Liver (tissue), 8 donors: ENCODE measurements at regions not wholly inside any gene's neighbourhood (a gene's known extent, or its start where the extent isn't known, plus 50 kb on each side); places are given as distances from the start of the nearest gene placed in this dataset.

Experiments
- DNase-seq: peaks from one replicate; pipeline ENCODE4 v3.0.0-alpha.2; 2017; ENCODE audit warnings: low spot score
- H3K27ac ChIP-seq, 2 donors: one replicate each; pipeline ENCODE4 v1.7.0; 2013; ENCODE audit warnings: inconsistent platforms in 2 of 2, low read length in 2 of 2, control low read depth in 1 of 2, low read depth in 1 of 2, mild to moderate bottlenecking in 1 of 2
- H3K27me3 ChIP-seq, 4 donors: one replicate each; pipeline versions ENCODE4 v1.6.1 to v1.7.0; 2013; ENCODE audit warnings: low read length in 3 of 4, inconsistent platforms in 1 of 4, mild to moderate bottlenecking in 1 of 4, moderate library complexity in 1 of 4; ENCODE audit not compliant: control insufficient read depth in 4 of 4, insufficient read depth in 4 of 4
- H3K36me3 ChIP-seq, 4 donors: one replicate each; pipeline versions ENCODE4 v1.6.1 to v1.7.0; 2013; ENCODE audit warnings: low read length in 3 of 4, mild to moderate bottlenecking in 3 of 4, low read depth in 1 of 4, moderate library complexity in 1 of 4; ENCODE audit not compliant: control insufficient read depth in 4 of 4, insufficient read depth in 3 of 4
- H3K4me1 ChIP-seq, 4 donors: one replicate each; pipeline versions ENCODE4 v1.6.1 to v1.7.0; 2013; ENCODE audit warnings: low read length in 3 of 4, mild to moderate bottlenecking in 3 of 4, moderate library complexity in 1 of 4; ENCODE audit not compliant: control insufficient read depth in 4 of 4, insufficient read depth in 4 of 4
- H3K4me3 ChIP-seq, 3 donors: one replicate each; pipeline versions ENCODE4 v1.6.1 to v1.7.0; 2013; ENCODE audit warnings: low read length in 3 of 3, control low read depth in 1 of 3, low read depth in 1 of 3, mild to moderate bottlenecking in 1 of 3
- H3K9ac ChIP-seq, 2 donors: one replicate each; pipeline ENCODE4 v1.7.0; 2013; ENCODE audit warnings: low read length in 2 of 2, mild to moderate bottlenecking in 2 of 2, moderate library complexity in 2 of 2, control low read depth in 1 of 2, low read depth in 1 of 2
- H3K9me3 ChIP-seq, 4 donors: one replicate each; pipeline versions ENCODE4 v1.6.1 to v1.7.0; 2013; ENCODE audit warnings: low read length in 3 of 4; ENCODE audit not compliant: control insufficient read depth in 4 of 4
- ATF3 ChIP-seq: IDR thresholded peaks from 2 replicates; pipeline ENCODE4 v1.6.1; 2016; ENCODE audit warnings: antibody characterized with exemption
- CTCF ChIP-seq: fragments of 150-350 bp; IDR thresholded peaks from 2 replicates; pipeline ENCODE4 v1.5.1; 2017; ENCODE audit warnings: improper control_type of control experiment, low read depth, low read length; ENCODE audit not compliant: missing input control
- EGR1 ChIP-seq, 2 donors: IDR thresholded peaks; 2 replicates each; pipeline ENCODE4 v1.6.1; 2016 to 2018; ENCODE audit warnings: antibody characterized with exemption in 2 of 2, low read depth in 2 of 2
- FOXA1 ChIP-seq: IDR thresholded peaks from 2 replicates; pipeline ENCODE4 v1.6.1; 2016; ENCODE audit warnings: antibody characterized with exemption
- FOXA2 ChIP-seq: IDR thresholded peaks from 2 replicates; pipeline ENCODE4 v1.6.1; 2016; ENCODE audit warnings: antibody characterized with exemption
- GABPA ChIP-seq, 2 donors: IDR thresholded peaks in 1 of 2; conservative IDR thresholded peaks in 1 of 2; 2 replicates each; pipeline ENCODE4 v1.6.1; 2016; ENCODE audit warnings: antibody characterized with exemption in 2 of 2, mild to moderate bottlenecking in 1 of 2, moderate library complexity in 1 of 2
- HNF4A ChIP-seq, 2 donors: conservative IDR thresholded peaks; 2 replicates each; pipeline ENCODE4 v1.6.1; 2016; ENCODE audit warnings: antibody characterized with exemption in 2 of 2, mild to moderate bottlenecking in 2 of 2
- HNF4G ChIP-seq: IDR thresholded peaks from 2 replicates; pipeline ENCODE4 v1.6.1; 2016; ENCODE audit warnings: antibody characterized with exemption
- JUND ChIP-seq, 2 donors: IDR thresholded peaks; 2 replicates each; pipeline ENCODE4 v1.6.1; 2016; ENCODE audit warnings: antibody characterized with exemption in 2 of 2
- MAX ChIP-seq: IDR thresholded peaks from 2 replicates; pipeline ENCODE4 v1.6.1; 2016; ENCODE audit warnings: antibody characterized with exemption
- NR2F2 ChIP-seq: IDR thresholded peaks from 2 replicates; pipeline ENCODE4 v1.6.1; 2016; ENCODE audit warnings: antibody characterized with exemption
- RAD21 ChIP-seq, 2 donors: IDR thresholded peaks; 2 replicates each; pipeline ENCODE4 v1.6.1; 2016; ENCODE audit warnings: antibody characterized with exemption in 2 of 2, mild to moderate bottlenecking in 2 of 2
- REST ChIP-seq: IDR thresholded peaks from 2 replicates; pipeline ENCODE4 v1.6.1; 2016; ENCODE audit warnings: antibody characterized with exemption, mild to moderate bottlenecking
- RXRA ChIP-seq, 2 donors: IDR thresholded peaks; 2 replicates each; pipeline ENCODE4 v1.6.1; 2017 to 2018; ENCODE audit warnings: antibody characterized with exemption in 2 of 2, mild to moderate bottlenecking in 1 of 2
- SP1 ChIP-seq: IDR thresholded peaks from 2 replicates; pipeline ENCODE4 v1.6.1; 2018; ENCODE audit warnings: antibody characterized with exemption, mild to moderate bottlenecking
- TAF1 ChIP-seq: conservative IDR thresholded peaks from 2 replicates; pipeline ENCODE4 v1.6.1; 2016; ENCODE audit warnings: antibody characterized with exemption, mild to moderate bottlenecking
- YY1 ChIP-seq: IDR thresholded peaks from 2 replicates; pipeline ENCODE4 v1.6.1; 2016; ENCODE audit warnings: antibody characterized with exemption, mild to moderate bottlenecking
- ZBTB33 ChIP-seq: IDR thresholded peaks from 2 replicates; pipeline ENCODE4 v1.6.1; 2016; ENCODE audit warnings: antibody characterized with exemption
- WGBS: extraction: QIAGEN DNeasy Blood & Tissue Kit; methylation state at CpG from one replicate; pipeline ENCODE4 v1.1.7; 2013; 5-methylcytosine and 5-hydroxymethylcytosine counted together
- donor health status: healthy.
- donor health status: healthy.
- donor health status: healthy.
- donor health status: healthy.
- donor health status: healthy.

- Histone ChIP-seq H3K27ac (no peak overlapping the region), H3K27me3 (no peaks in the 10 kb centered on the region), H3K9ac (no peak overlapping the region), H3K4me3 (no peak overlapping the region), H3K36me3 (peaks cover 0 to 3% (median 2%) of the 10 kb centered on the region in 4 donors), H3K4me1 (peaks cover 0 to 7% (median 3%) of the 10 kb centered on the region in 4 donors), H3K9me3 (no peaks in the 10 kb centered on the region)
- WGBS, result 94% methylated on average over 2 of the region's 2 CpGs
- no peak for DNase-seq
- TF ChIP-seq SP1, result no peak
- no peak for TF ChIP-seq ZBTB33
- no peak for TF ChIP-seq REST
- TF ChIP-seq MAX, result no peak
- TF ChIP-seq GABPA (IDR thresholded peaks at IDR 0.05 in 1 of 2, conservative IDR thresholded peaks at IDR 0.05 in 1 of 2), result no peak
- no peak for TF ChIP-seq EGR1 (IDR thresholded peaks at IDR 0.05; ENCODE audit: low read depth in 2 of 2)
- no peak for TF ChIP-seq YY1
- no peak for TF ChIP-seq RAD21 (IDR thresholded peaks at IDR 0.05)
Observed at GRCh38 chr20:19950042-19950441, 67.1 kb upstream of the NAA20 start.

- WGBS, result 75% methylated on average over 3 of the region's 3 CpGs
- DNase-seq, result no peak
- Histone ChIP-seq H3K4me3 (no peak overlapping the region), H3K27ac (no peak overlapping the region), H3K9me3 (no peaks in the 10 kb centered on the region), H3K9ac (no peak overlapping the region), H3K36me3 (peaks cover under 1 to 3% (median 2%) of the 10 kb centered on the region in 4 donors), H3K27me3 (no peaks in the 10 kb centered on the region), H3K4me1 (no peaks in the 10 kb centered on the region)
- TF ChIP-seq YY1 (no peak), FOXA2 (no peak), REST (no peak), EGR1 (IDR thresholded peaks at IDR 0.05; ENCODE audit: low read depth in 2 of 2) (no peak), FOXA1 (no peak), ZBTB33 (no peak), NR2F2 (no peak), GABPA (IDR thresholded peaks at IDR 0.05 in 1 of 2, conservative IDR thresholded peaks at IDR 0.05 in 1 of 2) (no peak), RXRA (IDR thresholded peaks at IDR 0.05) (no peak), MAX (no peak), RAD21 (IDR thresholded peaks at IDR 0.05) (no peak), SP1 (no peak), JUND (IDR thresholded peaks at IDR 0.05) (no peak), HNF4A (conservative IDR thresholded peaks at IDR 0.05) (no peak), TAF1 (no peak), CTCF (no peak), ATF3 (no peak), HNF4G (no peak)
Observed at GRCh38 chr20:19952392-19952791, 64.8 kb upstream of the NAA20 start.
